ENCODE measurements at regions not wholly inside any gene's neighbourhood (a gene's known extent, or its start where the extent isn't known, plus 50 kb on each side); places are given as distances from the start of the nearest gene placed in this dataset.
"Not testable (repeated sequence)": the region's sequence is repeated elsewhere in the genome, so short reads cannot be mapped to it uniquely, and the experiment has no call there.

DNA sequence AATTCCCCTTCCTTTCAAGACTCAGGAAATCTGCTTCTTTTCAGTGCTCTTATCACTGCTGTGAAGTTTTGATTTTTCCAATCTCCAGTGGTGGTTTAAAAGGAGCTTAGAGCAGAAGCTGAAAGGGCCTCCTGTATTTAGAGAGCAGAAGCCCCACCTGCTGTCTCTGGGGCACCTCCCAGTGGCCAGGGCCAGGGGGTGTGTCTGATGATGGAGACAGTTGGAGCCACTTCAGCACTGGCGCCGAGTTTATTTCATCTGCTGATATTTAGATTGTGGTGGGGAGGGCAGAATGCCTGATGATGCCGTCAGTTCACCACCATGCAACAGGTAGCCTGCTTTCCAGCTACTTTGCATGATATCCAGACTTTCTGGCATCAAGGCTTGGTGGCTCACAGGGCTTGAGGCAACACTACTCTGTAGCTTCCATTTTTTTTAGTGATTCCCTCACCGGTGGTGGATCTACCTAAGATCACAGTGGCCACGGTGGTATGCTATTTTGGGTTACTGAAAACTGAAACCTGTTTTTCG is 371.9 kb downstream of the KCNRG start:
- peak in 1 of 2 donors; percentile 8 for DNase-seq (ENCODE audit: low read depth in 2 of 2)

- DNase-seq (ENCODE audit: low read depth in 2 of 2) = no peak
These were observed 373.2 kb downstream of the KCNRG start for GRCh38 chr13:50388481-50388880.

- no peak for DNase-seq (ENCODE audit: low read depth in 2 of 2)
These were observed 374.5 kb downstream of the KCNRG start for GRCh38 chr13:50389726-50390125.

DNA sequence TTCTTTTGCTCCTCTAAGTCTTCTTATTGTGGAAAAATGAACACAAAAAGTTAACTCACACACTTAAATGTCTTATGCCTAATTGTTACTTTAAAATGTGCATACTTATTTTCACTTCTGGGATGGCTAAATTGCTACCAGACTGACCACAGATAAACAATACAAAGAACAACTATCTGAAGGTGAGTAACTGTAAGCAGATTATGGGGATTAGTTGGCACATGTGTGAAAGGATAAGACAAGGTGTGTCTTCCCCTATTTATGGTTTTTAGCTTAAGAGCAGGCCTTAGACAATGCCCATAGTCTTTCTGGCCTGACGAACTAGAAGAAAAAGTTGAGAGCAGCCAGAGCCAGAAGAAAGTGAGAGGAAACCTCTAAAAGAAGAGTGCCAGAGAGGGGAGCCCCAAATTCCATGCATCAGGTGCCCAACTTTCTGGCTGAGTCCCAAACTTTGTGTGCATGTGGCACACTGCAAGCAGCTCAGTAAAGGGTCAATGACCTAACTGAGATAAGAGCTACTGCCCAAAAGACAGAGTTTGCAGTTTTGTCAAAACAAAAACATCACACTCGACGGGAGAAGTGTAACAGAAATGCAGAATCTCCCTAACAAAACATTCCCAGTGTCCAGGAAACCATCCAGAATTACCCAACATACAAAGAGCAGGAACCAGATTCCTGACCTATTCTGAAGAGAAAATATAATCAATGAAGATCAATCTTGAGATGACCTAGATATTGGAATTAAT is 375.4 kb downstream of the KCNRG start:
- no peak for DNase-seq (ENCODE audit: low read depth in 2 of 2)

DNA sequence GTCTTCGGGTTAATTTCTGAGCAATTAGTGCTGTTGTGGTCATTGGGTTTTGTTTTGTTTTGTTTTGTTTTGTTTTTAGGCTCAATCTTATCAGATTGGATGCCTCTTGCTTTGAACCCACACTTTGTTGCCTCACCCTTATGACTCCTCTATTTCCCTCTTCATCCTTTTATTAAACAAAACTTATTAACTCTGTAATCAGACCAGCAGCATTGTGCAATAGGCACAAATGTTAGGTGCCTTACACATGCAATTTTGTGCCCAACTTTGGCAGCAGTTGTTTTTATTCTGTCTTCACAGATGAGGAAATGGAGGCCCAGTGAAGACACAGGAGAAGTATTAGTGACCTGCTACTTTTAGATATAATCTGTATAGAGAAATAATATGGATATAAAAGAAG is 377.7 kb downstream of the KCNRG start:
- no peak for DNase-seq (ENCODE audit: low read depth in 2 of 2)

- no peak for DNase-seq (ENCODE audit: low read depth in 2 of 2)
These were observed 378.4 kb downstream of the KCNRG start for GRCh38 chr13:50393628-50394027.

DNA sequence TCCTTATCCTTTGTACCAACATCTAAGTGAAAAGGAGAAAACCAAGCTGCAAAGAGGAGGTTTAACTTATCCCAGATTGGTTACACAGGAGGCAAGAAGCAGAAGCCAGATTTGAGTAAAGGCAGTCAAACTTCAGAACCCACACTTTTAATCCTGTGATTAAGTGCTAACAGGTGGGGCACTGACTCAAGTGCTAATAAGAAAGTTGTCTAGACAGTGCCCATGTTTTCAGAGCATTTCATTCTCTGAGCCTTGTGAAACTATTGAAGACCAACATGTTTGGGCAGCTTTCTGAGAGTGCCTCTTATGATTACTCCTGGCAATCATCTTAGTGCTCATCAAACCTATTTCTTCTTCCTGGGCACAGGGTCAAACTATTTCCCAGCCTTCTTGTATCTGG is 380.8 kb downstream of the KCNRG start:
- no peak for DNase-seq (ENCODE audit: low read depth in 2 of 2)

DNA sequence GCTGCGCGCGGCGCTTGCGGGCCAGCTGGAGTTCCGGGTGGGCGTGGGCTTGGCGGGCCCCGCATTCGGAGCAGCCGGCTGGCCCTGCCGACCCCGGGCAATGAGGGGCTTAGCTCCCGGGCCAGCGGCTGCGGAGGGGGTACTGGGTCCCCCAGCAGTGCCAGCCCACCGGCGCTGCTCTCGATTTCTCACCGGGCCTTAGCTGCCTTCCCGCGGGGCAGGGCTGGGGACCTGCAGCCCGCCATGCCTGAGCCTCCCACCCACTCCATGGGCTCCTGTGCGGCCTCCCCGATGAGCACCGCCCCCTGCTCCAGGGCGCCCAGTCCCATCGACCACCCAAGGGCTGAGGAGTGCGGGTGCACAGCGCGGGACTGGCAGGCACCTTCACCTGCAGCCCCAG is 381.4 kb downstream of the KCNRG start:
- DNase-seq (ENCODE audit: low read depth in 2 of 2) = not testable (repeated sequence)

- no peak for DNase-seq (ENCODE audit: low read depth in 2 of 2)
These were observed 384.9 kb downstream of the KCNRG start for GRCh38 chr13:50400035-50400726.

DNA sequence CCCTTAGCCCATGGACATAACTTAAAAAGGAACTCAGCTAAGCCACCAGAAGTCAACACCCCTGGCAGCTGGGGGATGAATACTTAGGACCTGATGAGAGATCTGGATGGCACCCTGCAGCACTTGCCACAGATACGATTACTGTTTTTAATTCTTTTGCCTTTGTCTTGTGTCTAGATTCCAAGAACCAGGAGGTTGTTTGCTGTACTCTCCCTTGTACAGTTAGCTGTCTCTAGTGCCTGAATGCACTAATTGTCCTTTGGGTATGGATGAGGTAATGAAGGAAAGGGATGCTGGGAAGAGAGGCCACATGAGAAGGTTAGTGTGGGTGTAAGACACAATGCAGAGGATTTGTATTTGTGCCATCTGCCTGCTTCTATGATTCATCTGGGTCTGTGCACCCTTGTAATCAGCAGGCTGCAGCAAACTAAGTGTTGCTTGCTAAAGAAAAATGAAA is 385.8 kb downstream of the KCNRG start:
- no peak for DNase-seq (ENCODE audit: low read depth in 2 of 2)

- no peak for DNase-seq (ENCODE audit: low read depth in 2 of 2)
These were observed 386.6 kb downstream of the KCNRG start for GRCh38 chr13:50401721-50402465.

- no peak for DNase-seq (ENCODE audit: low read depth in 2 of 2)
These were observed 388.1 kb downstream of the KCNRG start for GRCh38 chr13:50403311-50403710.

DNA sequence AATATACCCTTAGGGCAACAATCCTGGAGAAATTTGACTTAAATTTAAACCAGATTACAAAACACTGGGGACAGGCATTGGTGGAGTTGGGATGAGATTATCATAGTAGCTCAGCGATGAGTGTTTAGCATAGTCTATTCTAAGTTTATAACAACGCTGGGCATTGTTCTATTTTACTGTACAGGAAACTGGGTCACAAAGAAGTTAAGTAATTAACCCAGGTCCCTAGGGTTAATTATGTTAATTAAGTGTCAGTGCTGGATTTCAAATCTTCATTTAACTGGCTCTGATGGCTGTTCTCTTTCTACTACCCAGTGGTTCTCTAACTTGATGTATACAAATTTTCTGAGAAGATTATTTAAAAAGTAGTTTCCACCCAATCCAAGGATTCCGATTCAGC is 388.9 kb downstream of the KCNRG start:
- no peak for DNase-seq (ENCODE audit: low read depth in 2 of 2)

DNA sequence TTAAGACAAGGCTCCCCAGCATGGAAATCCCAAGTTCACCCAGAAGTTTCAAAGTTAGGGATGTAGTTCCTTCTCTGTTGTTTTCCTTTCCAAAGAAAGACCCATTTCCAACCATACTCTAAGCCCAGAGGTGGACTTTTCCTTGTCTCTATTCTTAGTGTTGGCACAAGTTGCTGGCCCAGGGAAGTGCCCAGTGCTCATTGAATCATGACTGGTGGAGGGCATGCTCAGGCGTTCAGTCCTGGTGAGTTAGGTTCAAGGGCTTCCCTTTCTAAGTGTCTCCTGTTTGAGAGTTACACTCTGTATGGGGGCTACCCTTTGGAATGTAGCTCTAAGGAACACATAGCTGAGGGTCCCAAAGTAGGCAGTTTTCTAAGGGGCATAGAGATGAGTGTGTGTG is 389.5 kb downstream of the KCNRG start:
- DNase-seq (ENCODE audit: low read depth in 2 of 2) = no peak

GRCh38 chr13:50406831-50407230 is 391.6 kb downstream of the KCNRG start:
- no peak for DNase-seq (ENCODE audit: low read depth in 2 of 2)

DNA sequence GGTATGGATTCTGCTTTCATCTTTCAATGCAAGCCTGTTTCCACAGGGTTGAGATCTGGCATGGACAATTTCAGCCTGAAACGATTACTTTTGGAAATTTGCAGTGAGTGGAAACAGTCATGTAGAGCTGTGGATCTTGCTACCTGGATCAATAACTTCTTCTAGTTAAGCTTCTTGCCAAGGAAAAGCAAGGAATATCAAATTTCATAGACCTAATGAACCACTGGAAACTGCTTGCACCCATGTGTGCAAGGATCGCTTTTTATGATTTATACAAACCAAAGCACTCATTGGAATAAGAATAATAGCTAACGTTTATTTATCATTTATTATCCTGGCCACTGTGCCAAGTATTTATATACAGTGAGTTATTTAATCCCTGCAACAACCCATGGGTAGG is 392.8 kb downstream of the KCNRG start:
- no peak for DNase-seq (ENCODE audit: low read depth in 2 of 2)

GRCh38 chr13:50409220-50409619 is 394.0 kb downstream of the KCNRG start:
- DNase-seq (ENCODE audit: low read depth in 2 of 2) = no peak

DNA sequence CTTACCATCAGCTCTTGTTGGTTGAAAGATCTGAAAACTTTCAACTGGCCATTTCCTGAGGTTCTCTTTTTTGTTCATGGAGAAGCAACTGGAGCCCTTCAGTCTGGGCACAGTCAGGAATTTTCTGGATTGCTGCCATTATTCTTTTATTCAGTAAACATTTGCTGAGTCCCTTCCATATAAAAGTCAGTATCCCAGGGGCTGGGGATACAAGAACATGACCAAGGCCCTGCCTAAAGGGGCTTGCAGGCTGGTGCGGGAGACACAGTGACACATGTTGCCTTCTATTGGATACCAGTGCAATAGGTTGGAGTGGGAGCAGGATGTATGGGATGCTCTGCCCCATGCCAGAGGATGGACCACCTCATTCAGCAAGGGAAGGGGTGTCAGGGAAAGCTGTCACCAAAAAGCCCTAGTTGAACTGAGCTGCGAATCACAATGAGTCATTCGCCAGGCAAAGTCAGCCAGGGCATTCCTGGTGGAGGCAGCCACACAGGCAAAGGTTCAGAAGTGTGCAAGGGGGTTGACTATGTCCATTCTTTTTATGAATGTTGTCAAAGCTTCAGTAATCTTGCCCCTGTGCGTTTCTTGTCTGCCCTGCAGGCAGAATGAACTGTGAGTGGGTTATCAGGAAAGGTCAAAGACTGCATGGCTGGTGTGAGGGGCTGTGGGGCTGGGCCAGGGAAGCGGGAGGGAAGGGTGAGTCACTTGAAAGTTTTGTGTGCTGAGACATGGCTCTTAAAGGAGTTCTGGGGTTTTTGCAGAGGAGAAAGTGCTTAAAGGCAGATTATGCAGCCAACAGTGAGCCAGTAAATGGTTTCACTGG is 395.9 kb downstream of the KCNRG start:
- no peak for DNase-seq (ENCODE audit: low read depth in 2 of 2)

- no peak for DNase-seq (ENCODE audit: low read depth in 2 of 2)
These were observed 396.9 kb downstream of the KCNRG start for GRCh38 chr13:50412046-50412617.

GRCh38 chr13:50414640-50415039 is 399.4 kb downstream of the KCNRG start:
- no peak for DNase-seq (ENCODE audit: low read depth in 2 of 2)

GRCh38 chr13:50415428-50415827 is 400.2 kb downstream of the KCNRG start:
- DNase-seq (ENCODE audit: low read depth in 2 of 2) = no peak
